Brain microvascular endothelial cell (primary cell): ENCODE measurements at regions not wholly inside any gene's neighbourhood (a gene's known extent, or its start where the extent isn't known, plus 50 kb on each side); places are given as distances from the start of the nearest gene placed in this dataset.

Experiments used
- DNase-seq: peaks from one replicate; pipeline ENCODE4 v3.0.0-alpha.2; 2020
- H3K27ac ChIP-seq: fragments of 250-450 bp; sonication (Bioruptor Pico); 2 replicates; pipeline ENCODE4 v1.5.1; 2020; ENCODE audit warnings: mild to moderate bottlenecking, moderate library complexity
- H3K27me3 ChIP-seq: fragments of 250-450 bp; sonication (Bioruptor Pico); replicated peaks from 2 replicates; pipeline ENCODE4 v1.5.1; 2020; ENCODE audit warnings: mild to moderate bottlenecking
- H3K36me3 ChIP-seq: fragments of 250-450 bp; sonication (Bioruptor Pico); replicated peaks from 2 replicates; pipeline ENCODE4 v1.5.1; 2020; ENCODE audit warnings: mild to moderate bottlenecking
- H3K4me3 ChIP-seq: 2 replicates; pipeline ENCODE4 v1.5.1; 2011; ENCODE audit warnings: low read depth, mild to moderate bottlenecking, control low read depth, low read length, moderate library complexity
- in situ Hi-C: cut with HindIII; loops from 2 replicates; pipeline ENCODE4 v1.10.0; 2017; ENCODE audit warnings: low sequenced_read_pairs, low pct_ligation_motif_present
- TF ChIP-seq, protein P1 (sequence below): IDR thresholded peaks from 2 replicates; pipeline ENCODE4 v1.5.1; 2011; ENCODE audit warnings: low read depth, mild to moderate bottlenecking, moderate library complexity, low read length, control low read depth, inconsistent platforms; ENCODE audit errors: missing control alignments

DNA sequence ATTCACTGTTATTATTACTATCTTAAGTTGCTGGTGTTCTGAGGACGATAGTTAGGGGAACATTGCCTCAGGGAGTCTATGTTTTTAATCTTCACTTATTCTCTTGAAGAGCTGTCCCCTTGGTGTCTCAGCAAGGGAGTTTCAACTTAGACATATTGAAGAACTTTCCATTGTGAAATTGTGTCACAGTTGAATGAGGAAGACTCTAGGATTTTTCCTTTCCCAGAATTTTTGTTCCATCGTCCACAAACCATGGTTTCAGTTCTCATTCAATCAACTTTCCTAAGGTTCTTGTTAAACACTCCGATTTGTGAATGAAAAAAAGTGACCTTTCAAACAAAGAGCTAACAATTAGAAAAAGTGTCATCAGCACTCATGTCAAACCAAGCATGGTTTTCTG is 128.3 kb downstream of the GATA3 start:
- no peaks in the 10 kb centered on the region for H3K36me3 ChIP-seq
- in situ Hi-C loops: no loop called here
- H3K4me3 ChIP-seq: no peak overlapping the region
- no peak overlapping the region for H3K27ac ChIP-seq
- TF ChIP-seq, protein P1, sequence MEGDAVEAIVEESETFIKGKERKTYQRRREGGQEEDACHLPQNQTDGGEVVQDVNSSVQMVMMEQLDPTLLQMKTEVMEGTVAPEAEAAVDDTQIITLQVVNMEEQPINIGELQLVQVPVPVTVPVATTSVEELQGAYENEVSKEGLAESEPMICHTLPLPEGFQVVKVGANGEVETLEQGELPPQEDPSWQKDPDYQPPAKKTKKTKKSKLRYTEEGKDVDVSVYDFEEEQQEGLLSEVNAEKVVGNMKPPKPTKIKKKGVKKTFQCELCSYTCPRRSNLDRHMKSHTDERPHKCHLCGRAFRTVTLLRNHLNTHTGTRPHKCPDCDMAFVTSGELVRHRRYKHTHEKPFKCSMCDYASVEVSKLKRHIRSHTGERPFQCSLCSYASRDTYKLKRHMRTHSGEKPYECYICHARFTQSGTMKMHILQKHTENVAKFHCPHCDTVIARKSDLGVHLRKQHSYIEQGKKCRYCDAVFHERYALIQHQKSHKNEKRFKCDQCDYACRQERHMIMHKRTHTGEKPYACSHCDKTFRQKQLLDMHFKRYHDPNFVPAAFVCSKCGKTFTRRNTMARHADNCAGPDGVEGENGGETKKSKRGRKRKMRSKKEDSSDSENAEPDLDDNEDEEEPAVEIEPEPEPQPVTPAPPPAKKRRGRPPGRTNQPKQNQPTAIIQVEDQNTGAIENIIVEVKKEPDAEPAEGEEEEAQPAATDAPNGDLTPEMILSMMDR: no peak
- no peak for DNase-seq
- no peaks in the 10 kb centered on the region for H3K27me3 ChIP-seq

DNA sequence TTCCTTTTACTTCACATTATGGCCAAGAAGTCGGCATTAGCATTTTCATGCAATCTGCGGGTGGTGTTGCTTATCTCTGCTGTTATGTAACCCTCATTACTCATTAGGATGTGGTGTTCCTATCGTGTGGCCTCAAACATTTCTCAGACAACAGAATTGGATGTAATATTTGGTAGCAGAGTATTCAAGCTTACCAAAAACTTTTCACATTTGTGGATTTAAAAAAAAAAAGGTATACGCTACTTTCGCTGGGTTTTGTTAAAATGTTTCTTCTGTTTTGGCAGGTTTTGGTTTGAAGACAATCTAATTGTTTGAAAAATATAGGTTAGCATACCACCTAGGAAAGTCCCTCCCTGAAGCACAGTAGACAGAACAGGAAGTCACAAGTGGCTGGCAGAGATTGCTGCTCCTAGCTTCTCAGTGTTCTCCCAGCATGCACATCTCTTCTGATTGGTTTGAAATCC is 128.8 kb downstream of the GATA3 start:
- in situ Hi-C loops: no loop called here
- Histone ChIP-seq H3K27ac (no peak overlapping the region), H3K36me3 (no peaks in the 10 kb centered on the region), H3K4me3 (no peak overlapping the region), H3K27me3 (no peaks in the 10 kb centered on the region)
- TF ChIP-seq, protein P1: no peak
- DNase-seq: no peak

DNA sequence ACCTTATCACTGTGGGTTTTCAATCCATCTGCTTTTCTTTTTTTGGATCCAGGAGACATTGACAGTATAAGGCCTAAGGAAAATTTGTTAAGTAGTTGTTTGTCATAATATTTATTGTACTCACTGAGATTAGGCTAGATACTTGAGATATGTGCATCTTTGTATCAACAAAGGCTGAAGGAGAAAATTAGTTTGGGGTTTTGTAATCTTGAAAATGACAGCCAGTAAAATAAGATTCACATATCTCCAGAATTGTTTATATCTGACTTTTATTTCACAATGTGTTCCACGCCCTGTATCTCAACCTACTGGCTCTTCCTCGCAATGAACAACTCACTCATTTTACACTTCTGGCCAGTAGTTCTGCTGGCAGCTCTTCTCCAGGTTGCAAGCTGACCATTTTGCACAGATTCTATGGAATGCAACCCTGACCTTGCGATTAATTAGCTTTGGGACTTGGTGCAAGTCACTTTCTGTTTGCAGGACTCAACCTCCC is 132.7 kb downstream of the GATA3 start:
- no peaks in the 10 kb centered on the region for H3K27me3 ChIP-seq
- H3K36me3 ChIP-seq: no peaks in the 10 kb centered on the region
- no peak overlapping the region for H3K27ac ChIP-seq
- no peak overlapping the region for H3K4me3 ChIP-seq
- TF ChIP-seq, protein P1: no peak
- no peak for DNase-seq
- in situ Hi-C loops: no loop called here

DNA sequence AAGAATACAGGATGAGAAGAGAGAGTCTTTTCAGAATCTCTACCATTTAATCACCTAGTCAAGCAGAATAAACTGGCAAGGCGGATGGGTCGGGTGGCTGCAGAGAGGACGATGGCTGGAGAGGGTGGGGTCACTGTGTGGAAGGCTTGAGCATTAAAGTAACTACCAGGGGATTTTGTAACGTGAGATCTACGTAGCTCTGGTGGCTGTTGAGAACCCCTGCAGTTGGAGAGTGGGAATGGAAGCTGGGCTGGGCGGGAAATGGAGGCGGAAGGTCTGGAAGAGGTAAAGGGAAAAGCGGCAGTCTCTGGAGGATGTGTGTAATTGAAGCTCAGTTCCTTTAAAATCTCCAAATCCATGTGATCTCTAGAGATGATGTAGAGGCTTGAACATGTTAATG is 135.0 kb downstream of the GATA3 start:
- Histone ChIP-seq H3K4me3 (no peak overlapping the region), H3K27me3 (no peaks in the 10 kb centered on the region), H3K36me3 (no peaks in the 10 kb centered on the region), H3K27ac (no peak overlapping the region)
- TF ChIP-seq, protein P1: no peak
- no peak for DNase-seq
- in situ Hi-C loops: no loop called here

DNA sequence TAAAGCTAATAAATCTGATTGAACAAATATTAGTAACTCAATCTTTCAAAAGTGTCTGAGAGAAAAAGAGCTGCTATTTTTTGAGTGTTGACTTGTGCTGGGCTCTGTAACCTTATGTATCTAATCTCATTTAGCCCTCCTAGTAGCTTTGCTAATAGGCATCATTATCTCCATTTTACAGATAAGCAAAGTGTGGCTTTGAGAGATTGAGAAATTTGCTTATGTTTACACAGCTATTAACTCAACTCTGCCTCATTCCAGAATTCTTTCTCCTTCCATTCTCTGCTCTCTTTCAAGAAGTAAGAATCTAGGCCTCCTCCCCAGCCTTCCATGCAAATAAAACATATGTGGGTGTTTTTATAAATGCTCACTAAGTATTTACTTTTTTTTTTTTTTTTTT is 137.8 kb downstream of the GATA3 start:
- no peak for DNase-seq
- Histone ChIP-seq H3K27ac (no peak overlapping the region), H3K4me3 (no peak overlapping the region), H3K27me3 (no peaks in the 10 kb centered on the region), H3K36me3 (no peaks in the 10 kb centered on the region)
- in situ Hi-C loops: no loop called here
- TF ChIP-seq, protein P1: no peak

DNA sequence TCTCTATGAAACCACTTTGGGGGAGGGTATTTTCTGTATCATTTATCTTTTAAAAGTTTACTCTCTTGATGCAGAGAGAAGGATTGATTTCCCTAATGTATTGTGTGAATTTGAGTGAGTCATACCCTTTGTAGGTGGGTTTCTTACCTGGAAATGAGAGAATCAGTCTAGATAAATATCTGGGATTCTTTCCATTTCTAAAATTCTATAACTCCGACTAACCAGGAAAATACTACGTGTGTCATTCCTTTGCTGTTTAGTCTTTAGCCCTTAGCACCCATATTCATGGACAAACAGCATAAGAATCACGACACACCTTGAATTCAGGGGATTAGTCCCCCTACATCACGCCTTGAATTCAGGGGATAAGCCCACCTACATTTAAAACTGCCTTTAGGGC is 139.1 kb downstream of the GATA3 start:
- H3K4me3 ChIP-seq: no peak overlapping the region
- H3K27me3 ChIP-seq: no peaks in the 10 kb centered on the region
- H3K36me3 ChIP-seq: no peaks in the 10 kb centered on the region
- DNase-seq: no peak
- TF ChIP-seq, protein P1: no peak
- no peak overlapping the region for H3K27ac ChIP-seq
- in situ Hi-C loops: no loop called here
